IMR-90 (cell line): ENCODE measurements at regions not wholly inside any gene's neighbourhood (a gene's known extent, or its start where the extent isn't known, plus 50 kb on each side); places are given as distances from the start of the nearest gene placed in this dataset.

ENCODE experiments used
- ATAC-seq: fragments of 200-7000 bp; cut with Tn5 transposase; 2 replicates; pipeline ENCODE4 v1.9.1; 2020; ENCODE audit warnings: low read depth, mild to moderate bottlenecking, moderate library complexity
- BruUV-seq: library from RNA; stranded (reverse); fragments of 400-500 nt; replicated peaks from 2 replicates; lab custom pipeline; 2021; lab: Mats Ljungman, UMichigan
- CTCF ChIA-PET: fragments of 300-600 bp; formaldehyde crosslinking; extraction: SDS; loops from one replicate; lab custom pipeline; 2021; ENCODE audit warnings: antibody characterized with exemption; lab: Yijun Ruan, JAX
- POLR2A ChIA-PET: fragments of 300-600 bp; sonication (Branson Sonifier 250); formaldehyde crosslinking; loops from one replicate; lab custom pipeline; 2022; ENCODE audit warnings: antibody characterized with exemption; ENCODE audit not compliant: unreplicated experiment; lab: Charles Lee
- DNase-seq: peaks from one replicate; pipeline ENCODE4 v3.0.0; 2013
- H2AFZ ChIP-seq: replicated peaks from 2 replicates; pipeline ENCODE3; 2013; ENCODE audit warnings: low read length, mild to moderate bottlenecking; ENCODE audit not compliant: poor library complexity
- H2AK5ac ChIP-seq: 2 replicates; pipeline ENCODE4 v1.6.1; 2013; ENCODE audit warnings: low read depth, low read length, inconsistent platforms
- H2AK9ac ChIP-seq: replicated peaks from 2 replicates; pipeline ENCODE3; 2013; ENCODE audit warnings: mild to moderate bottlenecking, low read depth, low read length, moderate library complexity; ENCODE audit not compliant: poor library complexity
- H2BK120ac ChIP-seq: 2 replicates; pipeline ENCODE4 v1.6.1; 2013; ENCODE audit warnings: low read depth, low read length, inconsistent platforms
- H2BK15ac ChIP-seq: 3 replicates; pipeline ENCODE4 v1.6.1; 2013; ENCODE audit warnings: low read depth, low read length, inconsistent platforms
- H2BK20ac ChIP-seq: 2 replicates; pipeline ENCODE4 v1.6.1; 2013; ENCODE audit warnings: low read depth, mild to moderate bottlenecking, inconsistent platforms, low read length, moderate library complexity
- H2BK5ac ChIP-seq: 2 replicates; pipeline ENCODE4 v1.6.1; 2013; ENCODE audit warnings: mild to moderate bottlenecking, low read depth, low read length, inconsistent platforms; ENCODE audit not compliant: poor library complexity, severe bottlenecking
- H3K14ac ChIP-seq: replicated peaks from 2 replicates; pipeline ENCODE4 v1.6.1; 2013; ENCODE audit warnings: low read depth, low read length, inconsistent platforms
- H3K18ac ChIP-seq: 2 replicates; pipeline ENCODE4 v1.6.1; 2013; ENCODE audit warnings: low read depth, low read length, control low read depth
- H3K23ac ChIP-seq: 2 replicates; pipeline ENCODE4 v1.6.1; 2013; ENCODE audit warnings: low read depth, low read length, inconsistent platforms
- H3K27ac ChIP-seq: 2 replicates; pipeline ENCODE4 v1.5.1; 2013; ENCODE audit warnings: mild to moderate bottlenecking, control low read depth, low read length; ENCODE audit not compliant: insufficient read depth
- H3K27me3 ChIP-seq: 2 replicates; pipeline ENCODE4 v1.6.1; 2013; ENCODE audit warnings: low read length; ENCODE audit not compliant: control insufficient read depth, insufficient read depth
- H3K36me3 ChIP-seq: 2 replicates; pipeline ENCODE4 v1.6.1; 2013; ENCODE audit warnings: low read length, mixed read lengths; ENCODE audit not compliant: control insufficient read depth, insufficient read depth
- H3K4ac ChIP-seq: 2 replicates; pipeline ENCODE4 v1.6.1; 2013; ENCODE audit warnings: low read depth, low read length, inconsistent platforms
- H3K4me1 ChIP-seq: 2 replicates; pipeline ENCODE4 v1.6.1; 2013; ENCODE audit warnings: low read length, mixed read lengths; ENCODE audit not compliant: control insufficient read depth, insufficient read depth
- H3K4me2 ChIP-seq: 2 replicates; pipeline ENCODE4 v1.6.1; 2013; ENCODE audit warnings: low read depth, mild to moderate bottlenecking, control low read depth, low read length, moderate library complexity
- H3K4me3 ChIP-seq: 2 replicates; pipeline ENCODE4 v1.5.1; 2013; ENCODE audit warnings: low read depth, mild to moderate bottlenecking, control low read depth, low read length, moderate library complexity; ENCODE audit not compliant: insufficient read depth
- H3K56ac ChIP-seq: 2 replicates; pipeline ENCODE4 v1.6.1; 2013; ENCODE audit warnings: low read length, inconsistent platforms; ENCODE audit not compliant: insufficient read depth; ENCODE audit errors: extremely low read depth
- H3K79me1 ChIP-seq, 2 experiments: 2 replicates each; pipeline ENCODE4 v1.6.1; 2013; ENCODE audit warnings: low read length in 2 of 2, inconsistent platforms in 1 of 2, low read depth in 1 of 2
- H3K9ac ChIP-seq: 2 replicates; pipeline ENCODE4 v1.6.1; 2013; ENCODE audit warnings: low read depth, low read length, control low read depth
- H3K9me1 ChIP-seq: 2 replicates; pipeline ENCODE4 v1.6.1; 2013; ENCODE audit warnings: low read length, inconsistent platforms; ENCODE audit not compliant: insufficient read depth
- H3K9me3 ChIP-seq: 2 replicates; pipeline ENCODE4 v1.6.1; 2013; ENCODE audit warnings: low read length; ENCODE audit not compliant: control insufficient read depth, insufficient read depth
- H4K20me1 ChIP-seq: 2 replicates; pipeline ENCODE4 v1.6.1; 2013; ENCODE audit warnings: low read length, inconsistent platforms; ENCODE audit not compliant: insufficient read depth
- H4K5ac ChIP-seq: 2 replicates; pipeline ENCODE4 v1.6.1; 2013; ENCODE audit warnings: mild to moderate bottlenecking, low read depth, low read length, control low read depth
- H4K8ac ChIP-seq, 2 experiments: 2 replicates each; pipeline ENCODE4 v1.6.1; 2013; ENCODE audit warnings: low read depth in 2 of 2, low read length in 2 of 2, control low read depth in 1 of 2, inconsistent platforms in 1 of 2
- H4K91ac ChIP-seq: 2 replicates; pipeline ENCODE4 v1.6.1; 2013; ENCODE audit warnings: low read depth, low read length, inconsistent platforms; ENCODE audit not compliant: insufficient read depth
- BHLHE40 ChIP-seq: fragments of 150-350 bp; IDR thresholded peaks from 2 replicates; pipeline ENCODE4 v1.6.1; 2016; ENCODE audit warnings: mild to moderate bottlenecking, low read depth, low read length
- CEBPB ChIP-seq: IDR thresholded peaks from 2 replicates; pipeline ENCODE4 v1.6.1; 2012; ENCODE audit warnings: low read depth, low read length, improper control_type of control experiment
- CTCF ChIP-seq: conservative IDR thresholded peaks from 2 replicates; pipeline ENCODE4 v1.5.1; 2012; ENCODE audit warnings: mild to moderate bottlenecking, low read depth, low read length, improper control_type of control experiment
- ELK1 ChIP-seq: fragments of 150-350 bp; IDR thresholded peaks from 2 replicates; pipeline ENCODE4 v1.6.1; 2016; ENCODE audit warnings: low read depth, mild to moderate bottlenecking, low read length, moderate library complexity, borderline replicate concordance
- FOS ChIP-seq: fragments of 150-350 bp; IDR thresholded peaks from 2 replicates; pipeline ENCODE4 v1.6.1; 2016; ENCODE audit warnings: low read depth, low read length
- MAZ ChIP-seq: IDR thresholded peaks from 2 replicates; pipeline ENCODE4 v1.6.1; 2012; ENCODE audit warnings: low read depth, mild to moderate bottlenecking, low read length, improper control_type of control experiment, moderate library complexity, borderline replicate concordance
- MXI1 ChIP-seq: IDR thresholded peaks from 2 replicates; pipeline ENCODE4 v1.6.1; 2012; ENCODE audit warnings: low read depth, mild to moderate bottlenecking, low read length, moderate library complexity, borderline replicate concordance
- NFE2L2 ChIP-seq: fragments of 150-350 bp; IDR thresholded peaks from 2 replicates; pipeline ENCODE4 v1.6.1; 2016; ENCODE audit warnings: low read depth, mild to moderate bottlenecking, low read length
- POLR2A ChIP-seq: IDR thresholded peaks from 2 replicates; pipeline ENCODE4 v1.6.1; 2012; ENCODE audit warnings: mild to moderate bottlenecking, low read depth, low read length
- RCOR1 ChIP-seq: IDR thresholded peaks from 2 replicates; pipeline ENCODE4 v1.6.1; 2012; ENCODE audit warnings: mild to moderate bottlenecking, low read length, improper control_type of control experiment; ENCODE audit not compliant: insufficient replicate concordance
- RFX5 ChIP-seq: IDR thresholded peaks from 2 replicates; pipeline ENCODE4 v1.8.0; 2012; ENCODE audit warnings: low read depth, mild to moderate bottlenecking, low read length, moderate library complexity
- SMC3 ChIP-seq: fragments of 150-350 bp; IDR thresholded peaks from 2 replicates; pipeline ENCODE4 v1.6.1; 2016; ENCODE audit warnings: low read depth, mild to moderate bottlenecking, antibody characterized with exemption, low read length, moderate library complexity
- WGBS, 2 experiments: methylation state at CpG; one replicate each; pipeline versions ENCODE4 v1.1.5 to v1.1.7; 2013; ENCODE audit warnings: missing lambda C conversion rate in 2 of 2; ENCODE audit not compliant: insufficient read length in 1 of 2; ENCODE audit errors: extremely low coverage in 2 of 2; 5-methylcytosine and 5-hydroxymethylcytosine counted together
- dilution Hi-C: fragments of 300-500 bp; cut with HindIII; formaldehyde crosslinking; loops from one replicate; pipeline ENCODE4 v1.14.3; 2018; ENCODE audit warnings: low sequenced_read_pairs; ENCODE audit not compliant: unreplicated experiment
- in situ Hi-C: fragments of 300-500 bp; cut with MboI; formaldehyde crosslinking; loops from 3 replicates; pipeline ENCODE4 v1.14.3; 2019; ENCODE audit warnings: low sequenced_read_pairs, inconsistent platforms, mixed read lengths
- intact Hi-C: fragments of 100-400 bp; cut with micrococcal nuclease; formaldehyde crosslinking; loops from 2 replicates; pipeline ENCODE4 v1.10.0; 2022

GRCh38 chr10:28977518-28977917 is 300.2 kb downstream of the BAMBI start:
- H3K27me3 ChIP-seq, result peaks cover 3% of the 10 kb centered on the region; the same call in 1 of the 2 replicates
- no peaks in the 10 kb centered on the region; the same call in 1 of the 2 replicates for H3K9me1 ChIP-seq
- no peaks in the 10 kb centered on the region for H3K9me3 ChIP-seq
- no peak overlapping the region for H3K18ac ChIP-seq
- no peak overlapping the region for H2AK9ac ChIP-seq
- ATAC-seq (no peak), DNase-seq (no peak)
- in situ Hi-C loops, result no loop called here
- no peak overlapping the region for H2BK20ac ChIP-seq
- BruUV-seq, result no TSS peak
- no CpG with 5 or more reads among the region's 2 CpGs for WGBS, 2 experiments
- no peak overlapping the region for H2BK120ac ChIP-seq
- no peaks in the 10 kb centered on the region for H3K79me1 ChIP-seq
- no peaks in the 10 kb centered on the region; the same call in 1 of the 2 replicates for H3K4me1 ChIP-seq
- H4K20me1 ChIP-seq, result no peaks in the 10 kb centered on the region
- no peak overlapping the region for H3K23ac ChIP-seq
- ChIA-PET POLR2A (no interaction called here), CTCF (no interaction called here)
- H2BK15ac ChIP-seq, result no peak overlapping the region
- H3K4ac ChIP-seq, result no peak overlapping the region
- no peak overlapping the region for H3K4me2 ChIP-seq
- H2BK5ac ChIP-seq, result no peak overlapping the region
- TF ChIP-seq CTCF, result no peak
- TF ChIP-seq FOS, result no peak
- no peak for TF ChIP-seq RCOR1
- no peak for TF ChIP-seq POLR2A
- no peak for TF ChIP-seq ELK1
- TF ChIP-seq BHLHE40, result no peak
- no peak for TF ChIP-seq SMC3
- TF ChIP-seq CEBPB, result no peak
- TF ChIP-seq MAZ, result no peak
- TF ChIP-seq NFE2L2, result no peak
- TF ChIP-seq RFX5, result no peak
- TF ChIP-seq MXI1, result no peak
- H3K56ac ChIP-seq, result no peak overlapping the region
- intact Hi-C loops, result no loop called here
- no peaks in the 10 kb centered on the region for H3K36me3 ChIP-seq
- no peak overlapping the region for H4K91ac ChIP-seq
- H2AFZ ChIP-seq, result no peak overlapping the region
- H4K8ac ChIP-seq, result no peak overlapping the region
- H4K5ac ChIP-seq, result no peak overlapping the region
- dilution Hi-C loops, result no loop called here
- H2AK5ac ChIP-seq, result no peak overlapping the region
- H3K9ac ChIP-seq, result no peak overlapping the region
- H3K4me3 ChIP-seq, result no peak overlapping the region
- no peak overlapping the region for H3K14ac ChIP-seq
- no peak overlapping the region for H3K27ac ChIP-seq
